Stimulated activated CD8-positive, alpha-beta memory T cell treated with anti-CD3 and anti-CD28 coated beads, Interleukin-12 subunit alpha, Interleukin-12 subunit beta, amount 100 ng/mL, for 4 hours (primary cell): ENCODE measurements at regions not wholly inside any gene's neighbourhood (a gene's known extent, or its start where the extent isn't known, plus 50 kb on each side); places are given as distances from the start of the nearest gene placed in this dataset.

Source experiments
- DNase-seq: peaks from one replicate; pipeline ENCODE4 v3.0.0-alpha.2; 2020; ENCODE audit warnings: low read depth

DNA sequence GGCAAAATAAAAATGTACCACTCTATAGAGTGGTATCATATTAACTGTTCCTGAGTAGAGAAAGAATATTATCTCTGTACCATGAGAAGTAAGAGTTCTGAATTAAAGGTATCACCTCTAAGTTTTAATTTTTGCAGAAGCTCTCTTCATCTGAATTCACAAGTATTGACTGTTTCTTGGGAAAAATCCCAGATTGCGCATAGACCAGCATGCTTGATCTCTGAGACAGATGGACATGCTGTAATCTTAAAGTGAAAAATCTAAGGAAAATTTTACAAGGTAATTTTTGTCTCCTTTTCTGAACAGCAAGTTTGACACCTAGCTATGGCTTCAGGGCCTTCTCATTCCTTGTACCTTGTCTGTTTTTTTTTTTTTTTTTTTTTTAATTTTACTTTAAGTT lies 1050.7 kb upstream of the RBFOX1 start:
- no peak for DNase-seq

GRCh38 chr16:6281274-6281673 lies 1051.4 kb upstream of the RBFOX1 start:
- DNase-seq: no peak

- DNase-seq: no peak
Measured at GRCh38 chr16:6280055-6280454, 1052.6 kb upstream of the RBFOX1 start.

DNA sequence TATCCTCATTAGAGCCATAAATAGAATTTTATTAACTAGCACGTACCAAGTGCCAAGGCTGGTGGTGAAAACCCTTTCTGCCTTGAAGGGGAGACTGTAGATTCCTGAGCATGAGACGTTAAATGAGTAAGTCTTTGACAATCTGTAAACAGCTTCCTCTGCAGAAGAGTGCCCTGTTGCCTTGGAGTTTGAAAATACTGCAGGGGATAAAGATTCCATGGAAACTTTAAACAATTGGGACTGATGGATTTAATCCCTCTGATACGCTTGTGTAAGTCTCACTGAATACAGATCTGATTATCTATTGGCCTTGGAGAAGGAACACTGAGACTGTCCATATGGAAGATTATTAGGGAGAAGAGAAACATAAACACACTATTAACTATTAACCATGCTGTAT lies 1053.4 kb upstream of the RBFOX1 start:
- DNase-seq: no peak

DNA sequence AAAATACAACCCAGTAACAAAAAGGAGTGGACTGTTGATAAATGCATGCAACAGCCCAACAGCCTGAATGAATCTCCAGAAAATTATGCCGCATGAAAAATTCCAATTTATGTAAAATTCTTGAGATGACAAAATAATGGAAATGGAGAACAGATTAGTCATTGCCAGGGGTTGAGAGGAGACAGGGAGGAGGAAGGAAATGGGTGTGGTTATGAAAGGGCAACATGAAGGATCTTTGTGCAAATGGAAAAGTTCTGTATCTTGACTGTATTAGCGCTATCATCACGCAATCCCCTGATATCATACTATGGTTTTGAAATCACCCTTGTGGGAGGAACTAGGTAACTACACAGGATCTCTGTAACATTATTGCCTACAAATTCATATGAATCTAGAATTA lies 1058.3 kb upstream of the RBFOX1 start:
- DNase-seq: no peak

DNA sequence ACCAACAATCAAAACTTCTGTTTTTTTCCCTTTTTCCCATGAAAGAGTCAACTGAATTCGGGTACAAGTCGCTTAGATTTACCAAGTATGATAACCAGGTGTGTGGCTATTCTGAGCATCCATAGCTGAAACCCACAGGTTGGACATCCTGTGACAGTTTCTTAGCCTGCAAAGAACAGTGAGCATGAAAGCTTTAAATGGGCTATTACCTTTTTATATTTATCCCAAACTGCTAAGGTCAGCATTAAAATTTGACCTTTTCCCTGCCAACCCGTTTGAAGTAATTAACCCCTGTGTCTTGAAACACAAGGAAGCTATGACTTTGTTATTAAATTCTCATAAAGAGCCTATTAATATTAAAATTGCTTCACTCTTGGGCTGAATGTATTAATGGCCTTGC lies 1065.0 kb upstream of the RBFOX1 start:
- no peak for DNase-seq

GRCh38 chr16:6266703-6267102 lies 1065.9 kb upstream of the RBFOX1 start:
- no peak for DNase-seq

- no peak for DNase-seq
Measured at GRCh38 chr16:6265968-6266367, 1066.7 kb upstream of the RBFOX1 start.

GRCh38 chr16:6258056-6258455 lies 1074.6 kb upstream of the RBFOX1 start:
- DNase-seq: no peak

DNA sequence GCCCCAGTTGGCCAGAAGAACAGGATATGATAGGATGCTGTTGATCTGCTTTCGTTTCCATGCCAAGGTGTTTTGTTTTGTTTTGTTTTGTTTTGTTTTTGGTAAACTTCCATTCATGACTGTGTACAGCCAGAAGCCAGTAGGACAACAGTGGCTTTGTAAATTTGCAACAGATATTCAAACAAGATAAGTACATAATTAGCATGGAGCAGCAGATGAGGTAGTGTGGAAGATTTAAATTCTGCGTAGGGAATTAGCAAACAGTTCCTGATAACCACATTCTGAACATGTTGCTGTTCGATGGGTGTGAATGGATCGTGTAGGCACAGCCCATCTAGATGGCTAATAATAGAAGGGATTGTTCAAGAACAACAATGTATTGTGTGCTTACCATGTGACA lies 1080.1 kb upstream of the RBFOX1 start:
- DNase-seq: no peak

DNA sequence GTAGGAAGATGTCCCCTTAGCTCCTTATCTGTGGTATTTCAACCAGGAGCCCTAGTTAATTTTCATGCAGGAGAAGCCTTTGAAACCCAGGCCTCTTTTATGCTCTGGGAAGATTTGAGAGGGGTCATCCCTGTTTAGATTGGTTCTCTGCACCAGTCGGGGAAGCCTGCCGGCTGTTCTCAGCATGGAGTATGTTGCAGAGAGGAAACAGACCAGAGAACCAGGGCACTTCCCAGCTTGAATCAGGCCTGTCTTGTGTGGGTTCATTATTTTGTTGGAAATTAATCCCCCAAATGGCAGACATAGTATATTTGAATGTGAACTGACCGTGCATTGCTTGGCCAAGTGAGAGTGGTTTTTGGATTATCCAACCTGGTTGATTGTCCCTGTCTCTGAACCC lies 1082.1 kb upstream of the RBFOX1 start:
- no peak for DNase-seq

DNA sequence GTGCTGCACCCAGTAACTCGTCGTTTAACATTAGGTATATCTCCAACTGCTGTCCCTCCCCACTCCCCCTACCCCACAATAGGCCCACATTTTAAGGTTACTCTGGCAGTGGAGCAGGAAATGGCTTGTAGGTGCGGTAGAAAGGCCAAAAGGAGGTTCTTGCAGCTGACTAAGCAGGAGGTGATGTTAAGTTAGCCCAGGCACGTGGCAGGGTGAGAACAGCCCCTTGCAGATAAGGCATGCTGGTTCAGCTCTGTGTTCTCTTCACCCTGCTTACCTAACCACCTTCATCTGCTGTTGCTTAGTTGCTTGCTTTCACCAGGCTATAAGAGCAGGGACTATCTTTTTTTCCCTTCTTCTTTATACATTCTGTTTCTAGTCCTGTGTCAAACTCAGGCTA lies 1082.8 kb upstream of the RBFOX1 start:
- DNase-seq: no peak

- no peak for DNase-seq
Measured at GRCh38 chr16:6248199-6248598, 1084.4 kb upstream of the RBFOX1 start.

- no peak for DNase-seq
Measured at GRCh38 chr16:6247775-6248174, 1084.9 kb upstream of the RBFOX1 start.

GRCh38 chr16:6247150-6247549 lies 1085.5 kb upstream of the RBFOX1 start:
- no peak for DNase-seq

GRCh38 chr16:6246266-6246665 lies 1086.4 kb upstream of the RBFOX1 start:
- no peak for DNase-seq

GRCh38 chr16:6232056-6232455 lies 1100.6 kb upstream of the RBFOX1 start:
- no peak for DNase-seq

GRCh38 chr16:6231398-6231797 lies 1101.2 kb upstream of the RBFOX1 start:
- no peak for DNase-seq

DNA sequence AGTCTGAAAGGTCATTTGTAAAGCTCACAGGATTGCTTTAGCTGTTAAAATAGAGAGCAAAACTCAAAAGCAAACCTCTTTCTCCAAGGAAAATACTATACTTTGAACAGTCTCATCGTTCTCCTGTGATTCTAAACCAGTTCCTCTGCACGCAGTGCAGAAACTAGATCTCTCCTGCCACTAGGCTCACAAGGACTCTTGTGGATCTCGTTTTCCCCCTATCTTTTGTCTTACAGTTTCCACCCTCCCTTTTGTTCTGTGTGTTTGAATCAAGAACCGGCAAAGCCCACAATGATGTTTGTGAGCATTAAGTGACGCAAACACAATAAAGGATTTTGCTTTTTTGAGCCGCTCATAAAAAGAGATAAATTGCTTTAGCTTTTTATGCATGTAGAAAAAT lies 1103.5 kb upstream of the RBFOX1 start:
- no peak for DNase-seq

GRCh38 chr16:6218855-6219254 lies 1113.8 kb upstream of the RBFOX1 start:
- no peak for DNase-seq

DNA sequence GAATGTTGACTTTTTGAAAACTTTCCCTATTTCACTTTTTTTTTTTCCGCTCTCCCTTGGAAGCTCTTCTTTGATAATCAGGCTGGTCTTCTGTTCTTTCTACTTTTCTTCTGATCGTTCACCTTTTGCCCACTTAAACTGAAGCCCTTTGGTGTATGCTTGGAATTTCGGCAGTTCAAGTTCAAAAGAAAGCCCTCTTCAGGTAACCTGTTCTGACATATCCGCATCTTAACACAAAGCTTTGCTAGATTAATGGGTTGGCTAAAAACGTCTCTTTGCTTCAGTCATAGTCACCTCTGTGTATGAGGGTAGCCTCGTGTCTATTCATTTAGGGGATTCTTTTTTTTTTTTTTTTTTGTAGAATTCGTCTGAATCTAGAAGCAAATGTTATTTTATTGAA lies 1115.8 kb upstream of the RBFOX1 start:
- no peak for DNase-seq

- DNase-seq: no peak
Measured at GRCh38 chr16:6211644-6212043, 1114.0 kb upstream of the EEF2KMT start.

GRCh38 chr16:6209355-6209930 lies 1111.8 kb upstream of the EEF2KMT start:
- no peak for DNase-seq

DNA sequence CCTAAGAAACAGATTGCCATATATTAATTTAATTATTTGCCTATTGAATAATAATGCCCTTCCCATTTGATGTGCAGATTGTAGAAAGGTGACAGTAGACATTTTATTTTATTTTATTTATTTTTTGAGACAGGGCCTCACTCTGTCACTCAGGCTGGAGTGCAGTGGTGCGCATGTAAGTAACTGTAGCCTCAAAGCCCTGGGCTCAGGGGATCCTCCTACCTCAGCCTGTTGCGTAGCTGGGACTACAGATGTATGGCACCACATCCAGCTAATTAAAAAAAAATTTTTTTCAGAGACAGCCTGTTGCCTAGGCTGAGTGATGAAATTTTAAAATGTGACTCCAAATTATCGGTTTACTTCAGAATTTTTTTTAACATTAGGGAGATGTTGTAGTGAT lies 1110.0 kb upstream of the EEF2KMT start:
- DNase-seq: no peak

DNA sequence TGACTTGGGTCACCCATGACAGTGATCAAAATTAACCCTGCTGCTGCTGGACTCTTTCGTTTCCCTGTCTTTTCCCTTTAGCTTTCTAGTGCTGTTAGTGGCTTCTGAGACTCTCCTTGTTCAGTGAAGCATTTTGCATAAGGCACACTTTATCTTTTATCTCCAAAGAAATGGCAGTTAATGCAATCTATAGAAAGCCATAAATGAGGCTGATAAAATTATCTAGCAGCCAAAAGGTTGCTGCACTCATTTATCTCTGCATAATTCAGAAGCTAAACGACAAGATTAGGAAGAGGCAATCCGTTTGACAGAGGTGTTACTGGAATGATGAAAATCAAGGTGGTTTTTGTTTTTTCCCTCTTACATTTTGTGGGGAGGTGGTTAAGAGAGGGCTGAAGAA lies 1109.5 kb upstream of the EEF2KMT start:
- no peak for DNase-seq
